ENCODE measurements at regions not wholly inside any gene's neighbourhood (a gene's known extent, or its start where the extent isn't known, plus 50 kb on each side); places are given as distances from the start of the nearest gene placed in this dataset.

DNA sequence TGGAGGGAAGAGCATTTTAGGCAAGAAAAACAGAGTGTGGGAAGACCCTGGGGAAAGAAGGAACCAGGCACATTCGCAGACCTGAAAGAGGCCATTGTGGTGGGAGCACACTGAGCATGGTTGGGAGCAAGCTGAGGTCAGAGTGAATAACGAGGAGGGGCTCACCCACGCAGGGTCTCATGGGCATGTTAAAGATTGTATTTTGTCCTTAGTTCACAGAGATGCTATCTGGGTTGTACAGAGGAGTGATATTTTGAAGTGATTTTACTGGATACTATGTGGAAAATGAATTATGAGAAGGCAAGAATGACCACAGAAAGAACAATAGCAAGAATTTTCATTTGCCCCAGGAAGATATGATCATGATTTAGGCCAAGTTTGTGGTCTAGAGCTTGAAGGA is 578.3 kb upstream of the NR5A2 start (continued):
- no peak for TF ChIP-seq EZH2 (IDR thresholded peaks at IDR 0.05; ENCODE audit: borderline replicate concordance, control insufficient read depth, low read depth, low read length)
- no peak for TF ChIP-seq SMAD1 (IDR thresholded peaks at IDR 0.05; ENCODE audit: low read depth, partially characterized antibody)
- TF ChIP-seq, protein P1, sequence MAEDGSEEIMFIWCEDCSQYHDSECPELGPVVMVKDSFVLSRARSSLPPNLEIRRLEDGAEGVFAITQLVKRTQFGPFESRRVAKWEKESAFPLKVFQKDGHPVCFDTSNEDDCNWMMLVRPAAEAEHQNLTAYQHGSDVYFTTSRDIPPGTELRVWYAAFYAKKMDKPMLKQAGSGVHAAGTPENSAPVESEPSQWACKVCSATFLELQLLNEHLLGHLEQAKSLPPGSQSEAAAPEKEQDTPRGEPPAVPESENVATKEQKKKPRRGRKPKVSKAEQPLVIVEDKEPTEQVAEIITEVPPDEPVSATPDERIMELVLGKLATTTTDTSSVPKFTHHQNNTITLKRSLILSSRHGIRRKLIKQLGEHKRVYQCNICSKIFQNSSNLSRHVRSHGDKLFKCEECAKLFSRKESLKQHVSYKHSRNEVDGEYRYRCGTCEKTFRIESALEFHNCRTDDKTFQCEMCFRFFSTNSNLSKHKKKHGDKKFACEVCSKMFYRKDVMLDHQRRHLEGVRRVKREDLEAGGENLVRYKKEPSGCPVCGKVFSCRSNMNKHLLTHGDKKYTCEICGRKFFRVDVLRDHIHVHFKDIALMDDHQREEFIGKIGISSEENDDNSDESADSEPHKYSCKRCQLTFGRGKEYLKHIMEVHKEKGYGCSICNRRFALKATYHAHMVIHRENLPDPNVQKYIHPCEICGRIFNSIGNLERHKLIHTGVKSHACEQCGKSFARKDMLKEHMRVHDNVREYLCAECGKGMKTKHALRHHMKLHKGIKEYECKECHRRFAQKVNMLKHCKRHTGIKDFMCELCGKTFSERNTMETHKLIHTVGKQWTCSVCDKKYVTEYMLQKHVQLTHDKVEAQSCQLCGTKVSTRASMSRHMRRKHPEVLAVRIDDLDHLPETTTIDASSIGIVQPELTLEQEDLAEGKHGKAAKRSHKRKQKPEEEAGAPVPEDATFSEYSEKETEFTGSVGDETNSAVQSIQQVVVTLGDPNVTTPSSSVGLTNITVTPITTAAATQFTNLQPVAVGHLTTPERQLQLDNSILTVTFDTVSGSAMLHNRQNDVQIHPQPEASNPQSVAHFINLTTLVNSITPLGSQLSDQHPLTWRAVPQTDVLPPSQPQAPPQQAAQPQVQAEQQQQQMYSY (CRISPR knock-in tag; IDR thresholded peaks at IDR 0.05) = no peak
- no peak for TF ChIP-seq PML (IDR thresholded peaks at IDR 0.05; ENCODE audit: low read length)
- no peak for TF ChIP-seq RB1 (IDR thresholded peaks at IDR 0.05; ENCODE audit: borderline replicate concordance)

DNA sequence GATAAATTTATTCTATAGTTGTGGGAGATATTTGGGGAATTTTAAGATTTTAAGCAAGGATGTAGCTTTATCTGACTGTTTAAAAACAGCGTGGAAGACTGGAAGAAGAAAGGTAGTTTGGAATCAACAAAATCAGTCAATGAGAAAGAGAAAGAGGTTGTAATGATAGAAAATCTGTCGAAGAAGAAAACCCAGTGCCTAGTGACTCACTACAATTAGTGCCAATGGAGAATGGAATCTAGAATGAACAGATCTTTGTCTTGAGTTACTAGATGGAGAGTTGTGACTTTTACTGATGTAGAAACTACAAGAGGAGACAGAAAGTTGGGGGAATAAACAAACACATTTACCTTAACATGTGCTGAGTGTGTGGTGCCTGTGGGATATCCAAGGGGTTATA is 577.8 kb upstream of the NR5A2 start:
- no TSS peak for BruUV-seq (replicated peaks)
- Histone ChIP-seq H2AFZ (ENCODE audit: control insufficient read depth, low read depth, low read length) (no peak overlapping the region), H4K20me1 (ENCODE audit: control insufficient read depth, insufficient read depth) (no peaks in the 10 kb centered on the region), H3K27me3 (replicated peaks in 1 of 2; ENCODE audit: control insufficient read depth in 2 of 2, insufficient read depth in 2 of 2, low read length in 1 of 2) (no peaks in the 10 kb centered on the region; a peak in 2 of 4 replicates), H3K79me2 (ENCODE audit: control insufficient read depth, insufficient read depth, low read length) (no peaks in the 10 kb centered on the region), H3K9me3 (replicated peaks; ENCODE audit: control insufficient read depth, insufficient read depth, low read length) (no peaks in the 10 kb centered on the region), H3K9ac (ENCODE audit: control insufficient read depth, insufficient read depth, low read length) (no peak overlapping the region), H3K27ac (ENCODE audit: control insufficient read depth, insufficient read depth) (no peak overlapping the region), H3K4me3 (no peak overlapping the region), H3K36me3 (ENCODE audit: control insufficient read depth in 2 of 2, insufficient read depth in 2 of 2, low read length in 1 of 2) (no peaks in the 10 kb centered on the region), H3K4me2 (ENCODE audit: control insufficient read depth, insufficient read depth) (no peak overlapping the region), H3K4me1 (ENCODE audit: control insufficient read depth, insufficient read depth, low read length) (no peaks in the 10 kb centered on the region)
- ChIA-PET CTCF (no interaction called here), SMC1A (ENCODE audit: uncharacterized antibody, unreplicated experiment) (interaction anchor here (0.6 kb wide), 1 partner anchor 606 kb away, joined by 3 read pairs; no protein-coding TSS in a partner anchor), RAD21 (ENCODE audit: unreplicated experiment) (no interaction called here), POLR2A (no interaction called here)
- TF ChIP-seq, protein P2, sequence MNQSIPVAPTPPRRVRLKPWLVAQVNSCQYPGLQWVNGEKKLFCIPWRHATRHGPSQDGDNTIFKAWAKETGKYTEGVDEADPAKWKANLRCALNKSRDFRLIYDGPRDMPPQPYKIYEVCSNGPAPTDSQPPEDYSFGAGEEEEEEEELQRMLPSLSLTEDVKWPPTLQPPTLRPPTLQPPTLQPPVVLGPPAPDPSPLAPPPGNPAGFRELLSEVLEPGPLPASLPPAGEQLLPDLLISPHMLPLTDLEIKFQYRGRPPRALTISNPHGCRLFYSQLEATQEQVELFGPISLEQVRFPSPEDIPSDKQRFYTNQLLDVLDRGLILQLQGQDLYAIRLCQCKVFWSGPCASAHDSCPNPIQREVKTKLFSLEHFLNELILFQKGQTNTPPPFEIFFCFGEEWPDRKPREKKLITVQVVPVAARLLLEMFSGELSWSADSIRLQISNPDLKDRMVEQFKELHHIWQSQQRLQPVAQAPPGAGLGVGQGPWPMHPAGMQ (IDR thresholded peaks at IDR 0.05; ENCODE audit: borderline replicate concordance) = no peak
- intact Hi-C loops (cut with micrococcal nuclease; ENCODE audit: unreplicated experiment) (no loop called here), in situ Hi-C loops (cut with MboI) (loop anchor here (25.0 kb wide), 1 partner anchor 687 kb away; no protein-coding TSS in a partner anchor)
- ATAC-seq (no peak), DNase-seq (ENCODE audit: low read depth, low spot score) (no peak), FAIRE-seq (no peak)
- 0% methylated on average over 2 of the region's 2 CpGs for WGBS (ENCODE audit: insufficient coverage, insufficient replicate concordance, low lambda C conversion rate, missing lambda C conversion rate)
